OCI-LY3 (cell line): ENCODE measurements at regions not wholly inside any gene's neighbourhood (a gene's known extent, or its start where the extent isn't known, plus 50 kb on each side); places are given as distances from the start of the nearest gene placed in this dataset.

Experiments
- EZH2phosphoT487 ChIP-seq: fragments of 200-600 bp; shearing (Covaris generic); IDR thresholded peaks from 2 replicates; pipeline ENCODE4 v1.6.1; 2018; ENCODE audit warnings: antibody characterized with exemption, mixed run types, low read depth
- TF ChIP-seq, protein P1 (sequence below): fragments of 200-600, 300-600 bp; sonication (generic); IDR thresholded peaks from 2 replicates; pipeline ENCODE4 v1.5.1; 2014; ENCODE audit warnings: antibody characterized with exemption, low read length, low read depth

DNA sequence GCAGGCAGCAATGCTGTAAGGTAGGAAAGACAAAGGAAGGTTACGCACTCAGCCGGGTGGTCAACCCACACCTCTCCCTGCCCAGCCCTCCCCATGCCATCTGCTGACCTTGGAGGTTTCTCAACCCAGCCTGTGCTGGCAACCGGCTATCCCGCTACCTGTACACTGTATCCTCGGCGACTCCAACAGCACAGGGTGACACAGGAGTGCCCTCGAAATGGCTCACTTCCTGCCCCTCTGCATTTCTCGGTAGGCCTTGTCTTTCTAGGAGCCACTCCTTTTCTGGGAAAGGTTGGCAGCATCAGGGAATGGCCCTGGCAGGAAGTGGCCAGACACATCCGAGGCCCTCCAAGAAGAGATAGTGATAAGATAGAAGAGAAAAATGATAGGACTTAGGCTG lies 124.0 kb downstream of the PROX1 start:
- TF ChIP-seq, protein P1, sequence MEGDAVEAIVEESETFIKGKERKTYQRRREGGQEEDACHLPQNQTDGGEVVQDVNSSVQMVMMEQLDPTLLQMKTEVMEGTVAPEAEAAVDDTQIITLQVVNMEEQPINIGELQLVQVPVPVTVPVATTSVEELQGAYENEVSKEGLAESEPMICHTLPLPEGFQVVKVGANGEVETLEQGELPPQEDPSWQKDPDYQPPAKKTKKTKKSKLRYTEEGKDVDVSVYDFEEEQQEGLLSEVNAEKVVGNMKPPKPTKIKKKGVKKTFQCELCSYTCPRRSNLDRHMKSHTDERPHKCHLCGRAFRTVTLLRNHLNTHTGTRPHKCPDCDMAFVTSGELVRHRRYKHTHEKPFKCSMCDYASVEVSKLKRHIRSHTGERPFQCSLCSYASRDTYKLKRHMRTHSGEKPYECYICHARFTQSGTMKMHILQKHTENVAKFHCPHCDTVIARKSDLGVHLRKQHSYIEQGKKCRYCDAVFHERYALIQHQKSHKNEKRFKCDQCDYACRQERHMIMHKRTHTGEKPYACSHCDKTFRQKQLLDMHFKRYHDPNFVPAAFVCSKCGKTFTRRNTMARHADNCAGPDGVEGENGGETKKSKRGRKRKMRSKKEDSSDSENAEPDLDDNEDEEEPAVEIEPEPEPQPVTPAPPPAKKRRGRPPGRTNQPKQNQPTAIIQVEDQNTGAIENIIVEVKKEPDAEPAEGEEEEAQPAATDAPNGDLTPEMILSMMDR, result no peak
- no peak for TF ChIP-seq EZH2phosphoT487
